ENCODE measurements at regions not wholly inside any gene's neighbourhood (a gene's known extent, or its start where the extent isn't known, plus 50 kb on each side); places are given as distances from the start of the nearest gene placed in this dataset.

- no peak for DNase-seq (ENCODE audit: low read depth)
Observed at GRCh38 chr7:81529785-81530184, 240.1 kb downstream of the HGF start.

GRCh38 chr7:81527651-81528050, 242.2 kb downstream of the HGF start:
- no peak for DNase-seq (ENCODE audit: low read depth)

DNA sequence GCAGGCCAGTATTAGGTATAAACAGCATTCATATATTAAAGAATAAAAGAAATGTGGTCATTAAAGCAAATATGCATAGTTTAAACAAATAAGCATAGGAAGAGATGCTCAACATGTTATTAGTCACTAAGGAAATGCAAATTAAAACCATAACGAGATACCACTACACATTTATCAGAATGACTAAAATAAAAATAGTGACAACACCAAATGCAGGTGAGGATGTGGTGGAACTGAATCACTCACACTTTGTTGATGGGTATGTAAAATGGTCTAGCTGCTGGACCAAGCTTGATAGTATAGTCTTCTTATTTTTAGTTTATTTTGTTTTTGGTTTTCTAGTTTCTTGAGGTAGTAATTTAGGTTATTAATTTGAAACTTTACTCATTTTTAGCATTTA, 242.9 kb downstream of the HGF start:
- no peak for DNase-seq (ENCODE audit: low read depth)

DNA sequence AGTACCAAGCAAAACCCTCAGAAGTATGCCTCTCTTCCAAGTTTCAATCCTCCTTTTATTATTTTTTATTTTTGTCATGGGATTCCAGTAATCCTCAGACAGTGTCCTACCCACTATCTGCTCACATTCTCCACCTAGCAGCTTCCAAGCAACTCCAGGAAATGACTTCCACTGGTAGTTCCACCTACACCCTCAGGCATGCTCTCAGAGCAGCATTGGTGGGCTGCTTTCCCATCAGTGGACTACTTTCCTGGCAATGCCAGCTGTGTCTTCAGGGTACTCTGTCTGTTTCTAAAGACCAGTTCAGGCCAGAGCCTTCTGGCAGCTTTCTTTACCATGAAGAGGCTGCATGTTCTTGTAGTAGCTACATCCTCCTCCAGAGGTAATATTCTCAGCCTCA, 244.0 kb downstream of the HGF start:
- no peak for DNase-seq (ENCODE audit: low read depth)

GRCh38 chr7:81519886-81520285, 250.0 kb downstream of the HGF start:
- no peak for DNase-seq (ENCODE audit: low read depth)

DNA sequence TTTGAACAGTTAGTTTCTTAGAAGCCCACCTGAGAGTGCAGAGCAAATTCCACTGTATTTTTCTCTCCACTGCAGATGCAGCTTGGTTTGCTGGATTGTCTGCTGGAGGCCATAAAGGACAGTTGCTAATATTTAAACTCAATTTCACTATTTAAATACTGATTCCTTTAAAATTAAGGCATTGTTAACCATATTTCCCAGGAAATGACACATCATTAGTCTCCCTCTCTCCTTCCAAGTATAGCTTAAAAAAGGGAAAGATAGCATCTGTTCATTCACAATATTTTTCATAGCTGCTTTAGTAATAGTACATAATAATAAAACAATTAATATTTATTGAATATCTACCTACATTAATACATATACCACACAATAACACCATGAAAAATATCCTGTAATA, 252.9 kb downstream of the HGF start:
- DNase-seq (ENCODE audit: low read depth) = no peak

GRCh38 chr7:81515009-81515408, 254.8 kb downstream of the HGF start:
- DNase-seq (ENCODE audit: low read depth) = no peak

GRCh38 chr7:81514546-81514945, 255.3 kb downstream of the HGF start:
- no peak for DNase-seq (ENCODE audit: low read depth)

- DNase-seq (ENCODE audit: low read depth) = no peak
Observed at GRCh38 chr7:81510122-81510521, 259.7 kb downstream of the HGF start.

GRCh38 chr7:81507221-81507620, 262.6 kb downstream of the HGF start:
- no peak for DNase-seq (ENCODE audit: low read depth)

GRCh38 chr7:81506609-81507008, 263.2 kb downstream of the HGF start:
- no peak for DNase-seq (ENCODE audit: low read depth)

- no peak for DNase-seq (ENCODE audit: low read depth)
Observed at GRCh38 chr7:81503771-81504170, 266.1 kb downstream of the HGF start.

DNA sequence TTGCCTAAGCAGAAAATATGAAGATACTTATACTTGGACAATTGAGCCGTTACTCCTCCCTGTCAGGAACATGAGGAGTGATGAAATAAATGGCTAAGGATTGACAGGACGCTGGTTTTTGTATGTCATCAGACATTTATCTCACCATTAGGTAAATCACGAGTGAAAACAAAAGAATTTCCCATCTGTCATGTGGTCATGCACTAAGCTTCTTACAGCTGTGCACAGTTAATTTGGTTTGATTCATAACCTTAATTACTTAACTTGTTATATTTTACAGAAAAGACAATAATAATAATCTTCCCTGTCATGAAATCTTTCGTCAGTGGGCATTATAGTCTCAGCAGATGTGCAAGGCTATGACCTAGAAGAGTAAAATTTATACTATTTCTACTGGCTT, 266.5 kb downstream of the HGF start:
- DNase-seq (ENCODE audit: low read depth) = no peak

GRCh38 chr7:81501220-81501619, 268.6 kb downstream of the HGF start:
- DNase-seq (ENCODE audit: low read depth) = no peak

GRCh38 chr7:81500631-81501030, 269.2 kb downstream of the HGF start:
- no peak for DNase-seq (ENCODE audit: low read depth)

DNA sequence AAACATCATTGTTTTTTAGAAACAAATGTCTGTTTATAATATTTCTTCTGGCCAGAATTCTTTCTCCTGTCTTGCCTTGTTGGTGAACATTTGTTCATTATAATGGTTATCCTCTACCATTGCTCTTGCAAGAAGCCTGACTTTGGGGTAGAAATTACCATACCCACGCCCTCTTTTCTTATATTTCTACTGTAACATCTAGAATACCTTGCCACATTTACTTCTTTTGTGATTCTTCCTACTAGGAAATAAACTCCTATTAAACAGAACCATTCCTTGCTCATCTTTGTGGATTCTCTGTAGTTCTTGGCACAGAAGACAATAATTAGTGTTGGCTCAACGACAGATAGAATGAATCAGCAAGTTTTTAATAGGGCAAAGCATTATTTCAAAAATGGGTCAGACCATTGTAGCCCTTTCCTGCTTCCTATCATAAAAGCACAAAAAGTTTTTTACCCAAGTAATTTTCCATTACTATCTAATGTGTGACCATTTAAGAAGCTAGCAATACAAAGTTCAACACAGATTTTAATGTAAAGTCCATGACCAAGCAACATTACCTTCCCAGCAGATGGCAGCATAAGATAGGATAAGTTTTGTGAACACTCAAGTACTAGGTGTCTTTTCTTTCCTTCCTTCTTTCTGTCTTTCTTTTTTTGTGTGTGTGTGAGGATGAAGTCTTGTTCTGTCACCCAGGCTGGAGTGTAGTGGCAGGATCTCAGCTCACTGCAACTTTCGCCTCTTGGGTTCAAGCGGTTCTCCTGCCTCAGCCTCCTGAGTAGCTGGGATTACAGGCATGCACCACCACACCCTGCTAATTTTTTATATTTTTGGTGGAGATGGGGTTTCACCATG, 270.4 kb downstream of the HGF start:
- DNase-seq (ENCODE audit: low read depth) = peak; percentile 49

DNA sequence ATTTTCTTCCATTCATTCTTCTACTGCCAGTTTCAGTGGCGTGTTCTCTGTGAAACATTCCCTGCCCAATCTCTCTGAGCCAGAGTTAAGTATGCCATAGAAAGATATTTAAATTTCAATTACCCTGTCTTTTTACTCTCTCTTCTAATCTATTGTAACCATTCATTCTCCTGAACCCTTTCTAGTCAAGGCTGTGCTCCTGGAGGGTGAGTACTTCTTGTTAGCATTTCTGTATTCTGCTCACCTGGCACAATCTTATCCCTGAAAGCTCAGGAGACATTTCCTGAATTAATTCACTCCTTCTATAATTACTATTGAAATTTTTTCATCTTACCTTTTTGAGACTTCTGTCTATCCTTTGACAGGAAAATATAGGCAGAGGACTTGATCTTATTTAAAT, 271.7 kb downstream of the HGF start:
- no peak for DNase-seq (ENCODE audit: low read depth)

- DNase-seq (ENCODE audit: low read depth) = no peak
Observed at GRCh38 chr7:81492910-81493309, 276.9 kb downstream of the HGF start.

GRCh38 chr7:81492240-81492639, 277.6 kb downstream of the HGF start:
- no peak for DNase-seq (ENCODE audit: low read depth)

GRCh38 chr7:81491573-81491972, 278.3 kb downstream of the HGF start:
- DNase-seq (ENCODE audit: low read depth) = no peak

GRCh38 chr7:81488210-81488609, 281.6 kb downstream of the HGF start:
- no peak for DNase-seq (ENCODE audit: low read depth)

- no peak for DNase-seq (ENCODE audit: low read depth)
Observed at GRCh38 chr7:81487516-81487915, 282.3 kb downstream of the HGF start.

DNA sequence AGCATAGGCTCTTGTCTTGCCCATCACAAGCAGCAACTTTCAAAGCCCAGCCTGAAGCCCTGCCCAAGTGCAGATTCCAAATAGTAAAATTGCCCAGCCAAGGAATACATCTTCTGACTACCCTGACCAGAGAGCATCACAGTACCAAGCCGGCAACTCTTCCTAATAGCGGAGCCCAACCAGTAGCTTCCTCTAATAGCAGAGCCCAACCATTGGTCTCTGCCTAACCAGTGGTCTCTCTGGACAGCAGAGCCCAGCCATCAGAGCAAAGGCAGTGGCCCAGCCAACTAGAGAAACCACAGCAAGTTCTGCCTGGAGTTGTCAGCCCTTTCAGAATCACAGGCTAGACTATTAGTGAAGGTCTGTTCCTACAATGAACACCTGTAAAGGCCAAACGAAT, 285.6 kb downstream of the HGF start:
- no peak for DNase-seq (ENCODE audit: low read depth)

DNA sequence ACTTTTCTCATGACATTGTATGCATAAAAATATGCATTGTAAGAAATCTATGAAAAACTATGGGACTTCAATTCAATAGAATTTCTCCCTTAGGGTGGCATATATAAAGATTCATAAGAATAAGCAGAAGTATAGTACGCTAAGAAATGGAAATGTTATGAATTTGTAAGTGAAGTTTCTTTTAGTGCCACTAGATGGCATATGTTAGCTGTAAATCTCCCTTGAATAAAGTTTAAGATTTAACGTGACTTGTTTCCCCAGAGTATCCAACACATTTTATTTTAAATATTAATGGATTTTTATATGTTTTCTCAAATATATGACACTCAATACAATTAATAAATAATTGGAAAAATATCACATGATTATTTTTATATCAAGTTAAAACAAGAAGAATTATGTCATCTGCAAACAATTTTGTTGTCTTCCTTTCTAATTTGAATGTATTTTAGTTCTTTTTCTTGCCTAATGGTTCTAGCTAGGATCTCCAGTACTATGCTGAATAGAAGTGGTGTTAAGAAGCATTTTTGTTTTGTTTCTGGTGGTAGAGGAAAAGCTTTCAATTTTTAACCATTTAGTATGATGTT, 287.2 kb downstream of the HGF start:
- DNase-seq (ENCODE audit: low read depth) = no peak
